ENCODE measurements at regions not wholly inside any gene's neighbourhood (a gene's known extent, or its start where the extent isn't known, plus 50 kb on each side); places are given as distances from the start of the nearest gene placed in this dataset.

GRCh38 chr16:87185983-87186382 is 131.2 kb downstream of the C16orf95 start:
- FAIRE-seq, result no peak
- no peak overlapping the region for H3K27ac ChIP-seq (ENCODE audit: low read depth, low read length)
- no peaks in the 10 kb centered on the region for H4K20me1 ChIP-seq (ENCODE audit: insufficient read depth, low read length)
- H3K4me3 Mint-ChIP-seq (ENCODE audit: unreplicated experiment), result no peak overlapping the region
- H3K27me3 ChIP-seq (ENCODE audit: insufficient read depth, low read length), result no peaks in the 10 kb centered on the region
- no peaks in the 10 kb centered on the region for H3K9me3 Mint-ChIP-seq (ENCODE audit: unreplicated experiment)
- H3K79me2 ChIP-seq (ENCODE audit: insufficient read depth, low read length), result no peaks in the 10 kb centered on the region
- peaks cover 7% of the 10 kb centered on the region for H3K4me1 Mint-ChIP-seq (ENCODE audit: low read depth, unreplicated experiment)
- H3K4me3 ChIP-seq (ENCODE audit: insufficient read depth, low read depth, low read length), result no peak overlapping the region
- peak overlapping the region; percentile 61 for H3K4me2 ChIP-seq (ENCODE audit: low read length)
- H3K9ac ChIP-seq (ENCODE audit: low read length), result no peak overlapping the region
- peaks cover 11% of the 10 kb centered on the region for H3K4me1 ChIP-seq (ENCODE audit: insufficient read depth, low read length)
- H3K27ac Mint-ChIP-seq (ENCODE audit: unreplicated experiment), result no peak overlapping the region
- peak overlapping the region; percentile 58 for H2AFZ ChIP-seq (ENCODE audit: low read depth, low read length)
- H3K9me3 ChIP-seq (ENCODE audit: insufficient read depth, low read depth, low read length), result peaks cover 8% of the 10 kb centered on the region
- no peak for DNase-seq (ENCODE audit: low read depth)
- no peak for TF ChIP-seq CTCF (IDR thresholded peaks at IDR 0.05; ENCODE audit: insufficient read depth, low read depth, low read length)
- TF ChIP-seq EZH2 (IDR thresholded peaks at IDR 0.05; ENCODE audit: insufficient read depth, low read length), result no peak
- H3K36me3 Mint-ChIP-seq (ENCODE audit: low read depth, unreplicated experiment), result no peaks in the 10 kb centered on the region
- H3K36me3 ChIP-seq (ENCODE audit: insufficient read depth, low read length), result no peaks in the 10 kb centered on the region
- peaks cover 4% of the 10 kb centered on the region for H3K27me3 Mint-ChIP-seq (ENCODE audit: low read depth, unreplicated experiment)

GRCh38 chr16:87186446-87186845 is 130.7 kb downstream of the C16orf95 start:
- H3K9ac ChIP-seq (ENCODE audit: low read length), result peak overlapping the region; percentile 24
- no peak for FAIRE-seq
- no peak for TF ChIP-seq CTCF (IDR thresholded peaks at IDR 0.05; ENCODE audit: insufficient read depth, low read depth, low read length)
- TF ChIP-seq EZH2 (IDR thresholded peaks at IDR 0.05; ENCODE audit: insufficient read depth, low read length), result no peak
- H3K27me3 ChIP-seq (ENCODE audit: insufficient read depth, low read length), result no peaks in the 10 kb centered on the region
- peak overlapping the region; percentile 61 for H3K4me2 ChIP-seq (ENCODE audit: low read length)
- no peak overlapping the region for H3K27ac ChIP-seq (ENCODE audit: low read depth, low read length)
- no peaks in the 10 kb centered on the region for H4K20me1 ChIP-seq (ENCODE audit: insufficient read depth, low read length)
- no peak overlapping the region for H3K4me3 ChIP-seq (ENCODE audit: insufficient read depth, low read depth, low read length)
- peak overlapping the region; percentile 58 for H2AFZ ChIP-seq (ENCODE audit: low read depth, low read length)
- peaks cover 8% of the 10 kb centered on the region for H3K9me3 ChIP-seq (ENCODE audit: insufficient read depth, low read depth, low read length)
- Mint-ChIP-seq H3K4me3 (ENCODE audit: unreplicated experiment) (no peak overlapping the region), H3K4me1 (ENCODE audit: low read depth, unreplicated experiment) (peaks cover 7% of the 10 kb centered on the region), H3K36me3 (ENCODE audit: low read depth, unreplicated experiment) (no peaks in the 10 kb centered on the region), H3K27ac (ENCODE audit: unreplicated experiment) (no peak overlapping the region), H3K27me3 (ENCODE audit: low read depth, unreplicated experiment) (peaks cover 4% of the 10 kb centered on the region), H3K9me3 (ENCODE audit: unreplicated experiment) (no peaks in the 10 kb centered on the region)
- H3K4me1 ChIP-seq (ENCODE audit: insufficient read depth, low read length), result peaks cover 11% of the 10 kb centered on the region
- H3K79me2 ChIP-seq (ENCODE audit: insufficient read depth, low read length), result no peaks in the 10 kb centered on the region
- H3K36me3 ChIP-seq (ENCODE audit: insufficient read depth, low read length), result no peaks in the 10 kb centered on the region
- peak; percentile 18 for DNase-seq (ENCODE audit: low read depth)

- H3K27me3 Mint-ChIP-seq (ENCODE audit: low read depth, unreplicated experiment), result peaks cover 4% of the 10 kb centered on the region
- no peak for FAIRE-seq
- no peak overlapping the region for H3K4me3 Mint-ChIP-seq (ENCODE audit: unreplicated experiment)
- H3K9me3 Mint-ChIP-seq (ENCODE audit: unreplicated experiment), result no peaks in the 10 kb centered on the region
- peaks cover 7% of the 10 kb centered on the region for H3K4me1 Mint-ChIP-seq (ENCODE audit: low read depth, unreplicated experiment)
- no peak overlapping the region for H3K4me3 ChIP-seq (ENCODE audit: insufficient read depth, low read depth, low read length)
- H3K36me3 Mint-ChIP-seq (ENCODE audit: low read depth, unreplicated experiment), result no peaks in the 10 kb centered on the region
- H3K27ac Mint-ChIP-seq (ENCODE audit: unreplicated experiment), result no peak overlapping the region
- H3K4me1 ChIP-seq (ENCODE audit: insufficient read depth, low read length), result peaks cover 11% of the 10 kb centered on the region
- H3K9ac ChIP-seq (ENCODE audit: low read length), result peak overlapping the region; percentile 24
- no peak overlapping the region for H3K27ac ChIP-seq (ENCODE audit: low read depth, low read length)
- H3K9me3 ChIP-seq (ENCODE audit: insufficient read depth, low read depth, low read length), result peaks cover 8% of the 10 kb centered on the region
- no peaks in the 10 kb centered on the region for H3K27me3 ChIP-seq (ENCODE audit: insufficient read depth, low read length)
- no peaks in the 10 kb centered on the region for H3K79me2 ChIP-seq (ENCODE audit: insufficient read depth, low read length)
- DNase-seq (ENCODE audit: low read depth), result no peak
- no peaks in the 10 kb centered on the region for H4K20me1 ChIP-seq (ENCODE audit: insufficient read depth, low read length)
- TF ChIP-seq EZH2 (IDR thresholded peaks at IDR 0.05; ENCODE audit: insufficient read depth, low read length), result no peak
- no peak for TF ChIP-seq CTCF (IDR thresholded peaks at IDR 0.05; ENCODE audit: insufficient read depth, low read depth, low read length)
- H3K4me2 ChIP-seq (ENCODE audit: low read length), result peak overlapping the region; percentile 61
- no peaks in the 10 kb centered on the region for H3K36me3 ChIP-seq (ENCODE audit: insufficient read depth, low read length)
- peak overlapping the region; percentile 58 for H2AFZ ChIP-seq (ENCODE audit: low read depth, low read length)
Observed at GRCh38 chr16:87186876-87187533, 130.2 kb downstream of the C16orf95 start.

All from astrocyte (in vitro differentiated cells and primary cell).